ENCODE measurements at regions not wholly inside any gene's neighbourhood (a gene's known extent, or its start where the extent isn't known, plus 50 kb on each side); places are given as distances from the start of the nearest gene placed in this dataset.
"Not testable (repeated sequence)": the region's sequence is repeated elsewhere in the genome, so short reads cannot be mapped to it uniquely, and the experiment has no call there.

- no peak for DNase-seq (ENCODE audit: low read depth in 2 of 2)
These were observed 116.1 kb downstream of the CYP26B1 start for GRCh38 chr2:72031346-72032110.

GRCh38 chr2:72028996-72029395, 118.7 kb downstream of the CYP26B1 start:
- no peak for DNase-seq (ENCODE audit: low read depth in 2 of 2)

- DNase-seq (ENCODE audit: low read depth in 2 of 2), result no peak
These were observed 119.2 kb downstream of the CYP26B1 start for GRCh38 chr2:72028351-72028995.

GRCh38 chr2:72027426-72028161, 120.1 kb downstream of the CYP26B1 start:
- no peak for DNase-seq (ENCODE audit: low read depth in 2 of 2)

GRCh38 chr2:72026819-72027425, 120.7 kb downstream of the CYP26B1 start:
- DNase-seq (ENCODE audit: low read depth in 2 of 2), result no peak

GRCh38 chr2:72024451-72025175, 123.0 kb downstream of the CYP26B1 start:
- no peak for DNase-seq (ENCODE audit: low read depth in 2 of 2)

- DNase-seq (ENCODE audit: low read depth in 2 of 2), result no peak
These were observed 123.8 kb downstream of the CYP26B1 start for GRCh38 chr2:72023678-72024390.

- DNase-seq (ENCODE audit: low read depth in 2 of 2), result not testable (repeated sequence)
These were observed 126.3 kb downstream of the CYP26B1 start for GRCh38 chr2:72021371-72021770.

GRCh38 chr2:72015266-72015665, 132.4 kb downstream of the CYP26B1 start:
- no peak for DNase-seq (ENCODE audit: low read depth in 2 of 2)

- no peak for DNase-seq (ENCODE audit: low read depth in 2 of 2)
These were observed 132.8 kb downstream of the CYP26B1 start for GRCh38 chr2:72014831-72015230.

GRCh38 chr2:72013726-72014125, 133.9 kb downstream of the CYP26B1 start:
- no peak for DNase-seq (ENCODE audit: low read depth in 2 of 2)

- DNase-seq (ENCODE audit: low read depth in 2 of 2), result no peak
These were observed 134.6 kb downstream of the CYP26B1 start for GRCh38 chr2:72012886-72013574.

- DNase-seq (ENCODE audit: low read depth in 2 of 2), result no peak
These were observed 135.9 kb downstream of the CYP26B1 start for GRCh38 chr2:72011791-72012190.

GRCh38 chr2:72011370-72011689, 136.3 kb downstream of the CYP26B1 start:
- no peak for DNase-seq (ENCODE audit: low read depth in 2 of 2)

GRCh38 chr2:72010647-72011369, 136.9 kb downstream of the CYP26B1 start:
- no peak for DNase-seq (ENCODE audit: low read depth in 2 of 2)

- no peak for DNase-seq (ENCODE audit: low read depth in 2 of 2)
These were observed 139.1 kb downstream of the CYP26B1 start for GRCh38 chr2:72008608-72009007.

- DNase-seq (ENCODE audit: low read depth in 2 of 2), result no peak
These were observed 140.3 kb downstream of the CYP26B1 start for GRCh38 chr2:72007402-72007801.

- DNase-seq (ENCODE audit: low read depth in 2 of 2), result no peak
These were observed 141.4 kb downstream of the CYP26B1 start for GRCh38 chr2:72006188-72006736.

- DNase-seq (ENCODE audit: low read depth in 2 of 2), result no peak
These were observed 142.7 kb downstream of the CYP26B1 start for GRCh38 chr2:72004976-72005375.
